NOMO-1 treated with DMSO at 0.1 percent for 48 hours (cell line): ENCODE measurements at regions not wholly inside any gene's neighbourhood (a gene's known extent, or its start where the extent isn't known, plus 50 kb on each side); places are given as distances from the start of the nearest gene placed in this dataset.

Source experiments
- DNase-seq: peaks from one replicate; lab custom pipeline; 2025; ENCODE audit not compliant: unreplicated experiment; lab: John Stamatoyannopoulos, UW

DNA sequence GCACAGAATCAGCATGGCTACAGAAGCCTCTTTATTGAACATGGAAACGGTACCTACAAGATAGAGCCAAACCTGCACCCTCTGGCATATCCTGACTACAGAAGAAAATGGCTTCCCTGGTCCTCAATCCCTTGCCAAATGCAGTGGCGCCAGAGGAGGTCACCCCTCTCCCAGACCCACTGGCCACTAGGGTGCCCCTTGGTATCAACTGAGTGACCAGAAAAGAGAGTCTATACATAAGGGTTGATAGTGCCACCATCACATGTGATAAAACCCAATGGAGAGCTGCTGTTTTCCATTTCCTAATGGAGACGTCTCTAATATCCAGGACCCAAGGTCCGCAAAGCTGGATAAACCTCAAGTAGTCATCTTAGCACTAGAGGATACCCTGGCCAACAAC is 52.7 kb upstream of the ALK start:
- no peak for DNase-seq

DNA sequence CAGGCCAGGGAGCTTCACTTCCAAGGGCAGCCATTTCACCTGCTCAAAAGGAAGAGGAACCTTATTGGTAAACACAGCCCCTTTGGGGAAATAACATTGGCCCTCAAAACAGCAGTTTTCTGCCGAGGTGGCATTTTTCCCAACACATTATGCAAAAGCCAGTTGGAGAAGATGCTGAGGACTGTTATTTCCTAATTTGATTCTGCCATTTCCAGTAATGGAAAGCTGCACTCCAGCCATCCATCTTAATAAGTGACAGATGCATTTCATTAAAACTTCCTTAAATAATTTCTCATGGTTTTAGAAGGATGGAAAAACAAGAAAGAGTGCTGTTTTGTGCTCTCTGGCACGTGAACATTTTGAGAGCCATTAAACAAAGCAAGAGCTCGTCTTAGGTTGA is 55.9 kb upstream of the ALK start:
- no peak for DNase-seq

DNA sequence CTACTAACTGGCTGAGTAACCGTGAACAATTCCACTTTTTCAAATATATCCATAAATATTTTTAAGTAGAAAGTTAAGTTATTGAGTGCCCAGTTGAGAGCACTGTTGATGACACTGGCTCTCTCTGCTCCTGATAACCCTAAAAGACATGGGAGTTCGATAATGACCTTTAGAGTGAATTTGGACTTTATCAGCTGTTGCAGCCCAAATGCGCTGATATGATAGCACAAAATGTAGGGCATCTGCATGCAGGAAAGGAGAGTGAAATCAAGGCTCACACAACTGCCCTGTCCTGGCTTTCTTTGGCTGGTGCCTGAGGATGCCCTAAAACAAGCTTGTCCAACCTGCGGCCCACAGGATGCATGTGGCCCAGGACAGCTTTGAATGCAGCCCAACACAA is 60.0 kb upstream of the ALK start:
- DNase-seq = no peak

DNA sequence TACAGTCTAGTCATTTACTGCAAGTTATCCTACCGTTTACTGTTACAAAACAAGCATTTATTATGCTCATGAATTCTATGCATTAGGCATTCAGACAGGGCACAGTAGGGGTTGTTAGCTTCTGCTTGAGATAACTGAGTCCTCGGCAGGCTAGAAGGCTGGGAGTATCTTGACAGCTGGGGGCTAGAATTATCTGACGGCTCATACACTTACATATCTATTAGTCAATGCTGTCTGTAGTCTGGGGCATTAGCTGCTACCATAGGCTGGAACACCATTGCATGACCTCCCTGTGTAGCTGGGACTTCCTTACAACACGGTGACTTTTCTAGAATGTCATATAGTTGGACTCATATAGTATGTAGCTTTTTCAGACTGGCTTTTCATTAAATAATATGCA is 61.9 kb upstream of the ALK start:
- no peak for DNase-seq

DNA sequence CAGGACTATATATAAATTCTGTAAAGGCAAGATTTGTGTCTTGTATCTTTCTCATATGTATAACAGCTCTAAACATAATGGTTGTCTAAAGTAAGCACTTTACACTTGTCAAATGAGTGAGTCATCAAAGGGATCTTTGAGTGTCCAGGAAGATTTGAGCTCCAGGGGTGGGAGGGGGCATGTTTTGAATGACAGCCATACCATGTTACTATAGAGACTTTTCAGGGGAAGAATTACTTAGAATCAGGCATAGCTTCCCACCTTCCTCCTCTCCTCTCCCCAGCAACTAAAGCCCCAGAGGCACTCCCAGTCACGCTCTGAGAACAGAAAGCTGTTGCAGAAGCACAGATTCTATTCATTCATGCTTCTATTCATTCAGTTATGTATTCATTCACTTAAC is 65.8 kb upstream of the ALK start:
- no peak for DNase-seq

DNA sequence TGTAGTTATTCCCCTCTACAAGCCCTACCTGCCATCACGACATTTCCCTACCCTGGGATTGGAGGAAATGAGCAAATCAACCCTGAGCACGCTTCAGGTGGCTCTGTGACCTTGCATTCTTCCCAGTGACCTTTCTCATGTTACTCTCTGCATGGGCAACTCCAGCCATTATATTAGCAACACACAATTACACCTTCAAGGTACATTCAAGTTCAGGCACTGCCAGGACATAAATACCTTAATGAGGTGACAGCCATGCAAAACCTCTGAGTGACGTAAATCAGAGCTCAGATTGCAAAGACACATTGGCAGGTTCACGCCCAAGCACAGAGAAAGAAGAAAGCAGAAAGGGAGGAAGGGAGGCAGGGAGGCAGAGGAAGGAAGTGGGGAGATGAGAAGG is 68.7 kb upstream of the ALK start:
- no peak for DNase-seq

DNA sequence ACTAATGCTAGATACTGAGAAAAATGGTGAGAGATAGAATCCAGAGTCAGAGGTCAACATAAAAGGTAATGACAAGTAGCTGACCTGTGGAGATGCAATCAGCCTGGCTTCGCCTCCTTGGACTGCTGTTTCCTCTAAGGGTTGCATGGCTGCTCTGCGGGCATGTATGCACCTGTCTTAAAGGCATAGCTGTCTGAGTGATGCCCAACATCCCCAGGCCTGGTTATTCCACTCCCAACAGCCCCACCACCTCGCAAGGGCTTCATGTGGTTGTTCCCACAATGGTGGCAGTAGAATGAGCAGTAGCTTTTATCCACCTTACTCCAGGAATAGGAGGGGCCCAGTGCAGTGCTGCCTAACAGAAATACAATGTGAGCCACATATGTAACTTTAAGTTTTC is 69.7 kb upstream of the ALK start:
- DNase-seq = no peak

DNA sequence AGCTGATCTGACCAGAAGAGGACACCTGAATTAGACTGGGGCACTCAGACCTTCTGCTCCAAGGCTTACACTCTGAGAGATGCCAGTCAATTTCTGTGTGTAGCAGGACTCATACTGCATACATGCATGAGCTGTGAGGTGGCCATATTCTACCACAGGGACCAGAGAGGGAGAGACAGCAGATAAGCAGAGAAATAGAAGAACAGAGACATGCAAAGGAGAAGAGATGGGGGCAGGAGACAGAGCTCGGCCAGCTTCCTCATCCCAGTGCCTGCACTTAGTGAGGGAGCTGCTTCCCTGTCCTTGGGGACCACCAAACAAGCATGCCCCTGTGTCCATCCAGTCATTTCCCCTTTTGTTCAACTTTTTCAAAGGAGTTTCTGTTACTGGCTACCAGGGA is 73.9 kb upstream of the ALK start:
- DNase-seq = no peak

DNA sequence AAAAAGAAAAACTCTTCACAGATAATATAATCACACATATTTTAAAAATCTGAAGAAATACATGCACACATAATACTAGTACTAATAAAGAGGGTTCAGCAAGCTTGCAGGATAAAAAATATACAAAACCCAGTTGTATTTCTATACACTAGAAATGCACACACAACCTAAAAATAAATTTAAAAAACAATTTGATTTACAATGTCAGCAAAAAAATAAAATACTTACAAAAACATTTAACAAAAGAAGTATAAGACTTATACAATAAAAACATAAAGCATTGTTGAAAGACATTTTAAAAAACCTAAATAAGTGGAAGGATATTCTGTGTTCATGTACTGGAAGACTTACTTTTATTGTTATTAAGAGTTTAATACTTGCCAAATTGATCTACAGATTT is 81.7 kb upstream of the ALK start:
- DNase-seq = no peak

DNA sequence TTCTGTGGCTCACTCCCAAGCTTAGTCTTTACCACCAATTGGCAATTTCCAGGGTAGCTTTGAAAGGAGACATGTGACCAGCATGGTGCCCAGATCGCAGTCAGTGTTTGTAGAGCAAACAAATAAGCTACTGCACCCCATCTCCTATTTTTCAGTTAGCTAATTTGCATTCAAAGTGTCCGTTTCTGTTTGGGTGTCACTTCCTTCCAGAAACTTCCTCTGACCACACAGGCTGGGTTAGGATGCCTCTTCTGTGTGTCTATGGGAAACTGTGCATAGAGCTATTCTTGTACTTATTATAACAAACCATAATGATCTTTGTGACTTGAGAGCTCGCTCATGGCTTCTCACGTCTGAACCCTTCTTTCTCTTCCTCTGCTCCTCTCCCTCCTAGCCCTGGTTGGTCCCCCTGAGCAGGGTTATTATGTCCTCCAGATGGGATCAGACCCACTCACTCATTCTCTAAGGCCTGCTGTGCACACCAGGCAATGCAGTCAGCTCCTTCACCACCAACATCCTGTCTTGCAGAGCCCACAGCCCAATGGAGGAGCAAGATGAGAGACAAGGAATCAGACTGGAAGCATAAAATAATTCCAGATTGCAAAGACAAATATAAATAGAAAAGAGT is 101.2 kb upstream of the ALK start:
- no peak for DNase-seq

DNA sequence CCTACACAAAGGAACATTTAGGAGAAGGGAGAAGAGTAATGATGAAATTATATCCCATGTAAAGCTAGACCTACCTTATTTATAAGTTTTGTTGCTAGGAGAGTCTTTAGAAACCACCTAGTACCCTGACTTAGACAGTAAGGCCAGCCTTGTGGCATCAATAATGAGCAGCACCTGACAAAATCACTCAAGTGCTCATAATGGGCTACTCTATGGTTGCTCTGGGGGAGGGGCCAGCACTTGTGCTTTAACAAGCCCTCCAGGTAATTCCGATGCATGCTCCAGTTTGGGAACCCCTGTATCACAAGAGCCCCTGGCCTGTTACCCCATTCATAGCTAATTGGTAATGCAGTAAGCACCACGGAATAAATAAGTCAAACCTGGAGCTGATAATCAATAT is 102.9 kb upstream of the ALK start:
- DNase-seq = no peak

DNA sequence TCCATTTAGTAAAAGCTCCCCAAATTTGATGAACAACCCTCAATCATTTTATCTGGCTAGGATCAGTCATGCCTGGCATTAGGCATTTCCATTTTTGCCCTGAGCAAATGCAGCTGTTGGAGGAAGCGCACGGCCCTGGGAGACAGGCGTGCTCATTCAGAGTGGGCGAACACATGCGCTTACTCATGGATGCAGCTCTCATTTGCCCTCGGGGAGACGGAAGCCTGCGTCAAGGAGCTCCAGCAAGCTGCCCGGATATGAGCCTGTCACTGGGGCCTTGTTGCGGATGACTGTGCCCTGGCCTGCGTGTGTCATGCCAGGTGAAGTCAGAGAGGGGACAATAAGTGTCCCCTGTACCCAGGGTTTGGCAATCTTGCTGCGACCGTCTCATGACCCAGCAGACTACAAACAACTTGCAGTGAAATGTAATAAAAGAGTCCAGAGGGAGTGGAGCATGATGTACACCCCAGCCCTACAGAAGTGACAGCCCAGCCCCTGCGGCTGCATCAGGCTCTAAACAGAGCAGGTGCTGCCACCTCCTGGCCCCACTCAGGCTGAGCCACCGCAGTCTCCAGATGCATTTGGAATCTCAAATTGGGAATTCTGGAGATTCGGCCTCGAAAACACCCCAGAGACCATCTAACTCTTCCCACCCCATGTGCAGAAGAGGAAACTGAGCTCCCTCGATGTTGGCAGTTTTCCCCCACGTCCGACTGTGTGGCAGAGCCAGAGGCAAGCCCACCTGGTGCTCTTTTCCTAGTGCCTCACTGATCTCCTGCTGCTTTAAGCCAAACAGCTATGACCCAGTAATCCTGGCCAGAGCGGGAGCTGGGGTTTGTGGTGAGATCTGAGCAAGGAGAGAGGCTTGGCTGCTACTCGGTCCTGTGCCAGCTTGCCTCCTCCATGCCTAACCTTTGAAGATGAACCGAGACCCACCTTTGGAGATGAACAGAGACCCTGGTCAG is 105.0 kb upstream of the ALK start:
- DNase-seq = no peak

DNA sequence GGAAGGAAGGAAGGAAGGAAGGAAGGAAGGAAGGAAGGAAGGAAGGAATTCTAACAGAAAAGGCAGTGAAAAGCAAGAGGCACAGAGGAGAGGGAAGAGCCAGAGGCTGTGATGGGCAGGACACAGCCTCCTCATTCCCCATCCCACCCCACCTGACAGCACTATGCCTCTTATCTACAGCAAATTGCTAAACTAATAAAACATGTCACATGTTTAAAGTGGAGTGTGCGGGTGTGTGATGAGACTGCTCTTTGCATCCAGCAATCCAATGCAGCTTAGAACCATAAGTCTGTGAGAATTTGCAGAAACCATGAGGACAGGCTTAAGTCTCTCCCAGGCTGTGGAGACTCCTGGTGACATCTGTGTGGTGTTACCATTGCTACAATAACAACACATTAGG is 108.4 kb upstream of the ALK start:
- DNase-seq = no peak

DNA sequence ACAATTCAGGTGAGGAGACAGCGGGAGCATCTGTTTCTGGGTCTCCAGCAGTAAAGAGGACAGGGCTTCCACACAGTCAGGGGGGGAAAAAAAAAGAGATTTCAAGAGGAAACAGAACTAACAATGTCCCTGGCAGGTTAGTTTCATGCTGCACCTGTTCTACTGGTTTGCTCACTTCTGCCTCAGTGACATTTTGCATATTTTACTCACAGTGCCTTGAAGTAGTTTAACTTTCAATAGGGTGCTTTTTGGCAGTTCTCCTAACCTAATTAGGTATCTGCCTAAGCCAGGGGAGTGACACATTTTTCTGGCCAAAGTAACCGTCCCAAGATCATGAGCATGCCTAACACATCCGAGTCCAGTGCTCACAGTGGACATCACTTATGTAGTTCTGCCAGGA is 109.0 kb upstream of the ALK start:
- DNase-seq = no peak

DNA sequence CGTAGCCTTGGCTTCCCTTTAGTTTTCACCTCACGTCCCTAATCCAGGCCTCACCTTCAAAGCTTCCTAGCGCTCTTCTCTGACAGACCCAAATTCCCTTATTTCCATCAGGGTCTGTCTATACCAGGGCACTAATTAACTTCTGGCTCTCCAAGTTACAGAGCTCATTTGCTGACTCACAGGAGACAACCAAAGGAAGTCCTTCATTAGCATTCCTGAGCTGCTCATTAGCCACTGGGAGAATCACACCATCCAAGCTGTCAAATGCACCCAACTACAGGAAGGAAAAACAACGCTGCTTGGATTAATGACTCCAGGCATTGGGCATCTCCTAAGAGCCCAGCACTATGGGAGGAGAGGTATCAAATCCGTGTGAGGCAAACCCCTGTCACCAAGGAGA is 109.8 kb upstream of the ALK start:
- DNase-seq = no peak

DNA sequence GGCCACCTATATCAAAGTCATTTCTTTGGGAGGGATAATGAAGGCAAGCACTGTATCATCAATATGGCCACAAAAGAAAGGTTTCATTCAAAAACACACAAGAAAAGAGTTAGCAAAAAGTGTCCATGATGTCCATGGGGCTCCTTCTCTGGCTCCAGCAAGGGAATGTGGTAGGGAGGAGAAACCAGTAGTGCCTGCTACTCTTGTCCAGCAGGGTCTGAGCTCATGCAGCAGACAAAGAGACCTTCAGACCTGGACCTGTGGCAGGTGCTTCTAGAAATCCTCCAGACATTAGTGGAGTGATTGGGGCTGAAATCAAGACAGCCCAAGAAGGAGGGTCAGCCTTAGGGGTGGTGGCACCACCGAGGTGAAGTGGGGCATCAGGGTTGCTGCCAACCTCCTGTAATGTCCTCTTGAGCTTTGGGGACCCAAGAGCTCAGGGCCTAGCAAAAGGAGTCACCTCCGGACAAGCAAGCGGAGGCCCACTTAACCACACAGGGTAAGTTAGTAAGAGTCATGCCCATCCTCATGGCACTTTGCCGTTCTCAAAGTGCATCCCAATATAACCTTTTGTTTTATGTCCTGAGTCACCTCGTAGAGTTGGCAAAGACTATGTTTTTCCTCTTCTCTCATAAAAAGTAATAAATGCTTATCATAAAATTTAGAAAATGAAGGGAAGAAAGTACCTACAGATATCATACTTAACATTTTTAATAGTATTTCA is 112.6 kb upstream of the YPEL5 start:
- no peak for DNase-seq

DNA sequence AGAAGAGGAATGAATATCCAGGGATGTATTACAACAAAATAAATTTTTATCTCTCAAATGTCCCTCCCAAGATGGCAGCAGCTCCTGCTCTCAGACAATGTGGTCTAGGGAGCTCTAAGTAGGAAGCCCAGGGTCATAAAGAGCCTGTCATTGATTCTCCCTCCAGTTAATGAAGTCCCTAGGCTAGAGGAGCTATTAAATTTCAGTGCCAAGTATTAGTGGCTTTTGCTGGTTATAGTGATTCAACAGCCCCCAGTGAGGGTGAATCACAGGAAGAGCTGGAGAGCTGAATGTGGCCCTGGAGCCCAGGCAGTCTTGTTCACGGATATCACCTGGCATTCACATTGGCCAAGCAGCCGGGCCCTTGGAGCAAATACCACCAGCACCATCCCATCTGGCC is 109.8 kb upstream of the YPEL5 start:
- DNase-seq = no peak

DNA sequence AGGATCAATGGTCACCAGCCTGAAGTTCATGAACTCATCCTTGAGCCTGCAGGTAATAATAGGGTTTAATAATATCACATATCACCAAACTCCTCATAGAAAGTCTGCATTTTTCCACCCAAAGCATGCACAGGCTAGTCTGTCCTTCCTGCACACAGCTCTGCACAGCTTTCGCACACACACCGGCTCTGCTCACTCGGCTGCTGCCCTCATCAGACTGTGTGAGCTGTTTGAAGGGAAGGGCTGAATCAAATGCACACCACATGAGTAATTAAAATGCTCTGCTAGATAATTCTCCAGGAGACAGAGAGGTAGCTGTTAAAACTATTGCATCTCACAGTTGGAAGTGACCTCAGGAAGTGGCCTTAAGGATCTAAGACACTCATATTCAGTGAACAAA is 108.4 kb upstream of the YPEL5 start:
- DNase-seq = no peak

DNA sequence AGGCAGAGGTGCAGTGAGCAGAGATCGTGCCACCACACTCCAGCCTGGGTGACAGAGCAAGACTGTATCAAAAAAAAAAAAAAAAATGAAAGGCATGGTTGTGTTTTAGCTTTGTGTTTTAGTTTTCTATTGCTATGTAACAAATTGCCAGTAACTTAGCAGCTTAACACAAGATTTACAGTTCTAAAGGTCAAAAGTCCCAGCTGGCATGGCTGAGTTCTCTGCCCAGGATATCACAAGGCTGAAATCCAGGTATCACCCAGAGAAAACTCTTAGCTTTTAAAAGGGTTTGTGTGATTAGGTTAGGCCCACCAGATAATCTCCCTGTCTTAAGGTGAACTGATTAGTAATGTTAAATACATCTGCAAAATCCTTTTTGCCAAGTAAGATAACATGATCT is 107.7 kb upstream of the YPEL5 start:
- no peak for DNase-seq

DNA sequence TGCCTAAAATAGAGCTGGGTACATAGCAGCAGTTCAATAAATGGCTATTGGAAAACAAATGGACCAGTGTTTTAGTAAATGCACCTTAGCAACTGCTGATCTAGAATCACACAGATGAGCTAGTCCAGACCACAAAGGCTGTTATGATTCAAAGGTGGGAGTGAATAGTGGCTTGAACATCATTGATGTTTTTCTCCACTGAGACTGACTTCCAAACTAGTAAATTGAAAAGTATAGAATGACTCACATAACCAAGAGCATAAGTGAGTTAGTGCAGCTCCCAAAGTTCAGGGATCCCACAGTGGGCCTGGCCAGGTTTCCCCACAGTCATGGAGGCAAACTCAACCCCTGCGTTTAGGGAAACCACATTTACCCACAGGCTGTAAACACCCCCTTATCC is 106.7 kb upstream of the YPEL5 start:
- no peak for DNase-seq

DNA sequence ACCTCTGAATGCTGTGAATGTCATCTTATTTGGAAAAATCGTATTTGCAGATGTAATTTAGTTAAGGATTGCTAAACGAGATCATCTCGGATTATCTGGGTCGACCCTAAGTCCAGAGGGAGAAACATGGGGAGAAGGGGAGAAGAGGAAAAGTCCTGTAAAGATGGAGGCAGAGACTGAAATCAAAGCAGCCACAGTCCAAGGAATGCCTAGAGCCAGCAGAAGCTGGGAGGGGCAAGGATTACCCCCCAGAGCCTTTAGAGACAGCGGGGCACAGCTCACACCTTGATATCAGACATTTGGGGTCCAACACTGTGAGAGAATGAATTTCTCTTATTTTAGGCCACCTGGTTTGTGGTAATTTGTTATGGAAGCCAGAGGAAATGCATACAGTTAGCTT is 104.9 kb upstream of the YPEL5 start:
- no peak for DNase-seq

DNA sequence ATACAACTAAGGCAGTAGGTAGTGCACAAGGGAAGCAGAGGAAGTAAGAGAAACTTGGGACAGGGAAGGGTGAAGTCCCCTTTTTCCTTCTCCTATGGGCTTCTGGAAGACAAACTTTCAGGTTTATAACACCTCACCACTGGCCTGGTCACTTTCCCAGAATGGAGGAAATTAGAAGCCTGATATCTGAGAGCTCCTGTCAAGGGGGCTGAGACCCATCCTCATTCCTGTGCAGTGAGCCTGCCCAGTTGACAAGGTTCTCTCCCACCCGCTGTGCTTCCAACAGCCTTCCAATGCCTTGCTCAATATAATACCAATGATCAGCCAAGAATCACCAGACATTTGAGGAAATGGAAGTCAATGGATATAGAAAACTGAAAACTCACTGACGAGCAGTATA is 100.4 kb upstream of the YPEL5 start:
- no peak for DNase-seq
